GM19455 (cell line): ENCODE measurements at regions not wholly inside any gene's neighbourhood (a gene's known extent, or its start where the extent isn't known, plus 50 kb on each side); places are given as distances from the start of the nearest gene placed in this dataset.

ENCODE experiments used
- ATAC-seq: cut with Tn5 transposase; IDR thresholded peaks from one replicate; pipeline ENCODE4 v1.9.1; 2021; ENCODE audit not compliant: unreplicated experiment

DNA sequence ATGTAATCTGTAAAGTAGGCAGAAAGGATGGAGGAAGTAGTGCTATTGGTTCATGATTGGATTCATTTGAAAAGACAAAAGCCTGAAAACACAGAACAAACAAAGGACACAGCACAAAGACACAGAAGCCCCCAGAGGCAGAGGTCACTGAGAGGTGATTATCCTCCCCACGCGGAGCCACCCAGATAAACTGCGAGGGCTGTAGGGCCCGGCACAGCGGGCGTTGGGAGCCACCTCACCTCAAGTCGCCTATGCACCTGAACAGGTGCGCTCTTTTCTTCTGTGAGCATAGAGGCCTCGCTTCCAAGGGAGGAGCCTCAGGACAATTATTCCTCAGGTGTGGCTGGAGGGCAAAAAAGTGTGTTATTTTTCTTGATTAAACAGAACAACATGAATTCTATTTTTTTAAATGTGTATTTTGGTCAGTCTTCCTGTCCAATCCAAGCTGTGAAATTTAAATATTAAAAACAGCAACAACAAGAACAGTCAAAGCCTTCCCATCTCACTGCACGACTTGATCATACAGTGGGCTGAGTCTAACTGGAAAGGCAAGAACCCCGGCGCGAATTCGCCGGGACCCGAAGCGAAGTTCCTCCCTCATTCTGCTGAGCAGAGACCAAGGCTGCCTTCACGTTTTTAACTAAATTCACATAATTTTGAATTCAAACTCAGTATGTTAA is 205.3 kb downstream of the THBS2 start:
- ATAC-seq, result no peak

DNA sequence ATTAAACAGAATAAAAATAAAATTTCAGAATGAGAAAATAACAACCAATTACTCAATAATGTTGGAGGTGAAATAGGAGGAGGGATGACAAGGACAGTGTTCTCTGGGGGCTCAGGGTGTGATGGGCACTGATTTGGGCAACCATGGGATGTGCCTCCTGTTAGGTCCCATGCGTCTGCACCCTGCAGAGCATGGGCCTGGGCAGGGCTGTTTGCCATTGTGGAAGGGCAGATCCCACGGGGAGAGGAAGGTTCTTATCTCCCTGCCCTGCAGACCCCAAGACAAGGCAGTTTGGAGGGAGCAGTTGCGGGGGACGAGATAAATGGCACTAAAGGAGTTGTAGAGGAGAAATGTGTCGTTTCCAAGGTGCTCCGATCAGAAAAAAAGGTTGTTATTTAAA is 206.3 kb downstream of the THBS2 start:
- ATAC-seq, result no peak

GRCh38 chr6:169046483-169047192 is 207.0 kb downstream of the THBS2 start:
- no peak for ATAC-seq

DNA sequence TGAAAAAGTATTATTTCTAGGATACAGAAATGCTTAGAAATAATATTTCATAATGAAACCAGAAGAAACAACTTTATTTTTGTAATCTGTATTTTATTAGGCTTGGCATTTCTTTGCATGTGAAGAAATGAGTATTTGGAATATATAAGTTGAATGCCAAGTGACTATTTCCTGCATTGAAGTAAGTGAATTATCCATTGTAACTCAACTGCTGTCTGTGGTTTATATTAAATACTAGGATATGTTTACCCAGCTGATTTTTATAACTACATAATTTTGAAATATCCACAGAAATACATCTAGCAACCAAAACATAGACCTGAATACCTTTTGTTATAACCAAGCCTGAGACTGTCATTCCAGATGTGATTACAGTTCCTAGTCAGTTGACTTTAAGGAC is 207.6 kb downstream of the THBS2 start:
- ATAC-seq, result no peak

DNA sequence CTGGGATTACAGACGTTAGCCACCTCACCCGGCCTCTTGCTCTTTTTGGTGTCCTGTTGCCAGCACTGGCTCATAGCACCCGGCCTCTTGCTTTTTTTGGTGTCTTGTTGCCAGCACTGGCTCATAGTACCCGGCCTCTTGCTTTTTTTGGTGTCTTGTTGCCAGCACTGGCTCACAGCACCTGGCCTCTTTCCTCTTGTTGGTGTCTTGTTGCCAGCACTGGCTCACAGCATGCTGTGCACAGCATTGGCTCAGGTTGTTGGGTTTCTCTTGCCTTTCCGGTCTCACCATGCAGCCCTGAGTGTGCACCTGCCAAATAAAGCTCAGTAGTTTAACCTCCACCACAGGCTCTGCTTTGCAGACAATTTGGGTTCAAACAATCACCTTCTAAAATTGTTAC is 208.2 kb downstream of the THBS2 start:
- ATAC-seq, result no peak

DNA sequence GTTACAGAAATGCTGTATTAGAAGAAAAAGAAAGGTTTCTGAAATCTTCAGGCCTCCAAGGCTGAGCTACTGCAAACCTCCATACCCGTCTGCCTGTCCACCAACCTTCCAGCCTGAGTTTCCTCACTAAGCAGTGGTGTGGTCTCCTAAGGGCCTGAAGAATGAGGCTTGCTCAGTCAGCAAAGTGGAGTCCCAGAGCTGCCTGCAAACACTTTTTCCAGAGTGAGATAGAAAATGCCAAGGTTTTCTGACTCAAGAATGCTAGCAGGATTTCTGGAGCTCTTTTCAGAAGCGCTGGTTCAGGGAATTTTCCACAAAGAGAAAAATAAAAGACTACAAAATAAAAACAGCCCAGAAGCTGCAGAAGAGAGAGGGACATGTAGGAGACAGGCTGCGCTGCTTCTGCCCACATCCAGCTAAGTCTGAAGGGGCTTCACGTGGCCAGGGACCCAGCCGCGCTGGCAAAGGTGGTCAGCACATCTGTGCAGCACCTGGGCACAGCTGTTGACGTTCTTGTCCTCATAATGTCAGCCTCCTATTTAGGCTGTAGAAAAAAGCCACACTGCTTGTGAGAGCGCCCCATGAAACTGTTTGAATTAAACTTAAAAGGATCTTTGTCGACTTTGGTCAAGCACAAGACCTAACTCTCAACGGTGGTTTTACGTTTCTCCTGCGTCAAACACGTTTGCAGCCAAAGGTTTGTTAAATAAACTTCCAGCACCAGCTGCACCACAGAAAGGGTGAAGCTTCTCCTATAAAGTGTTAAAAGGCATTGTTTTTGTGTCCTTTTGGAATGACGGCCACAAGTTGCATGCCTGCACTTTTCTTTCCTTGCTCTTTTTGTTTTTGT is 209.0 kb downstream of the THBS2 start:
- ATAC-seq, result no peak

DNA sequence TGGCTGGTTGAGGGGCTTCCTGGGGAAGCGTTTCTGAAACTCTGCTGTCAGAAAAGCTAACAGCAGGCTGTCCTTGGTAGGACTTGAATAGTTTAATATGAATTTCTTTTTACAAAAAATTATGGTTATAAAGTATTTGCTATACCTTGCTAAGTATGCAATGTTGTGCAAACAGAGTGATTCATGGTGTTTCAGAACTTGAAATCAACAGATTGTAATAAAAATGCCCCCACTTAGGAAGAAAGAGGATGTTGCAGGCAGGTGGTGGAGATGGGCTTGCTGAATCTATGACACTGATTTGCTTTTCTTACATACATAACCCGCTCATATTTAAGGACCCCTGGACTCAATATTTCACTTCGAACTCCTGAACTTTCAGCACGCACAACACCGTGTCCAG is 211.6 kb downstream of the THBS2 start:
- ATAC-seq, result no peak

- ATAC-seq, result no peak
These were observed 212.6 kb downstream of the THBS2 start for GRCh38 chr6:169041078-169041477.

GRCh38 chr6:169038691-169039090 is 215.0 kb downstream of the THBS2 start:
- ATAC-seq, result no peak

- ATAC-seq, result no peak
These were observed 218.0 kb downstream of the THBS2 start for GRCh38 chr6:169035385-169036240.

DNA sequence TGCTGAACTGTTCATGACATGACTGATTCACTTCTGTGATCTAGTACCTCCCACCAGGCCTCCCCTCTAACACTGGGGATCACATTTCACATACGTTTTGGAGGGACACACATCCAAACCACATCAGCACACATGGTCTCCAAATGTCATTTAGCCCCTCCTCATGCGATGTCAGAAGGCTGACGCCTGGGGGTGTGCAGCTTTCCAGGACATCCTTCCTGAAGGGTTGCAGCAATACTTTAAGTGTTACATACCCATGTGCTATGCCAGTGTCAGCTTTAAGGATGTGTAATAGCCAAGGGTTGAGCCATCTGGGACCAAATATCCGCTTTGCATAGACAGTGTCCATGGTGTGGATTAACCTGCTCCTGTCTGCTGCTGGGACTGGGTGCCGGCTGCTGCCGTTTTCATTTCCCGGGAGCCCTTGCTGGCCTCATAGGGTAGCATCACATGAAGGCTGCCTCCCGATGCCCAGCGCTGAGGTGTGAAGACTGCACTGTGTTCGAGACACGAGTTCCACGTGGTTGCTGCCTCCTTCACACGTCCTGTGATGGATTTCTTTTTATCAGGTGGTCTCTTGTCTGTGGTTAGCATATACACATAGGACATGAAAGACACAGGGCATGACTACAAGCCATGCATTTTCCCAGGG is 219.0 kb downstream of the THBS2 start:
- no peak for ATAC-seq

DNA sequence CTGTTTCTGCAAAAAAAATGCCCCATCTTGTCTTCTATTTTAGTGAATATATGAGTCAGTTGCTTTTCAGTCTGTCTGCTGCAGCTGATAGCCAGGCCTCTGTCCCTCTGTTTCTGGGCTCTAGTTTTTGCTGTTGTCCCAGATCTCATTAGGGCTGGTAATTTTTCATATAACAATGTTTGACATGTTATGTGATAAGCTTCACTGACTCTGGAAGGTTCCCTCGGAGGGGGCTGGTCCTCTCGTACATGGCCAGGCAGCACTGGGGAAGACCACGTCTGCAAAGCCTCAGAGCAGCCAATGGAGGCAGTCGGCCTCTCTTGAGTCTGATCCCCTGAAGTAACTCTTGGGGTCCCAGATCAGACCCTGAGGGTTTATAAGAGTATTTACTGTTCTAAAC is 223.8 kb downstream of the THBS2 start:
- ATAC-seq, result no peak

DNA sequence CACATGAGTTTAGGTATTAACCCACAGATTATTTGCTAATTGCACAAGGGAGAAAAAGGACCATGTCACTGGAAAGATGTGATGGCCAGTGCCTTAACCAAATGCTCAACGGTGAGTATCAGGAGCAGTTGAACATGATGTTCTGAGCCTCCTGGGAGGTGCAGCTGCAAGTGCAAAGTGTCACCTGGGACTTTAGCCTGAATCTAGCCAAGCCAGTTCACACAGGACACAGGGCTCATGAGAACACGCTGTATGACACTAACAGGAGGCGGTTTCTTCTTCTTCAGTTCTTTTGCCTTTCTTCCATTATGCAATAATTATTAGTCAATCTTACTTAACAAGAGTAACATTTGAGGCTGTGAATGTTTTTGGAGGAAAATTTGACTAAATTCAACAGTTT is 225.3 kb downstream of the THBS2 start:
- ATAC-seq, result no peak

DNA sequence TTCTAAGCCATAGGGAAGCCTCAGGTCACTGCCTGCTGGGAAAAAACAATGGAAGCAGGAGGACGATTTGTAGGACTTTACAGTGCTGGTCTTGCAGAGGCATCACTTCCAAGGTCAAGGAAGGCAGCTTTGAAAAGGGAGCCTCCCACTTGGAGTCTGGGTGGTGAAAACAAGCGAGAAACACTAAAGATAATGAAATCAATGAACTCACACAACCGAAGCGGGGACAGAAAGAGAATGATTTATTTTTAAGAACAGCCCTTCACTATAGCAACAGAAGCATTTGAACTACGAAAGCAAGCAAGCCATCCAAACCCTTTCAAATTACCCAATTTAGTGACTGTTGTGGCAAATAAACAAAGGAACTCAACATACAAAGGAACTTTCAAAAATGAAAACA is 227.5 kb downstream of the THBS2 start:
- ATAC-seq, result no peak

GRCh38 chr6:169024047-169024660 is 229.5 kb downstream of the THBS2 start:
- ATAC-seq, result no peak

DNA sequence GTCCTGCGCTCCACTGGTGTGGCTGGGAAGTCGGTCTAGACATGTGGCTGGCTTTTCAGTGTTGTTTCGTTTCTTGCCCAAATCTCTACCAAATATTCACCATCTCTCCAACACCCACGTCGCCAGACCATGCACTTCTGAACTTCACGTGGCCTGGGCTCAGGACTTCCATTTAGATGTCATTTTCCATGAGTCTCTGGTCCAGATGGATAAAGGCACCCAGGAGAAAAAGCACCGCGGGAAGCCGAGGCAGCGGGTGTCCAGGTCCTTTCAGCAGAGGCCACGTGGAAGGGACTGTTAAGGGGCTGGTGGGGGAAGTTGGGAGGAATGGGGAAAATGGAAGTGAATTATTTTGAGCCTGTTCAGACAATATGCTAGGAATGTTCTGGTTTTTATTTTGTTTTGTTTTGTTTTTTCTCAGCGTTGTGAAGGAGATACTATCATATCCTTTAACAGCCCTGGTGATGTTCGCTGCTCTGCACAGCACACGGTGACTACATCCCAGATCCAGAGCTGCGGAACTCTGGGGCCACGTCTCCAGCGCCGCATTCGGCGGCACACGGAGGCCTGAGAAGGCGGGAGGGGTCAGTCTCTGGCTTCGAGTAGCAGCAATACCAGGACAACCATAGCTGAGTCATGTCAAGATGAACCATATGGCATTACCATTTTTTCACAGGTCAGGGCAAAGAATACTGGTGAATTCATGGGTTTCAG is 230.3 kb downstream of the THBS2 start:
- no peak for ATAC-seq

DNA sequence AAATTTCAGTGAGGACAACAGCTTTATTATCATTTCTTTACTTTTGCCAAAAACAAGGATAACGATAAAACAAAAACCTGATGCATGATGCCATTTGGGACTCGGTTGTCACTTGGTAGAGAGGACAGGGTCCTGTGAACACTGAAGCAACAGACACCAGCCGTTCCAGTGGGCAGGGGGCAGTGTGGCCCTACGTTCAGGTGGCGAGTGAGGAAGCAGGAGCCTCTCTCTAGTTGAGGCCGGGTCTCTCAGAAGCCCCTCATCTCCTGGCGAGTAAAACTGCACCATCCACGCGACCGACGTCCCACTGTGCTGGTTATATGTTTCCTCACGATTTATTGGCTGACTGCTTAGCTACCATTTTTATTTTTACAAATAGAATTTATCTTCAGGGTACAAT is 231.6 kb downstream of the THBS2 start:
- ATAC-seq, result no peak

DNA sequence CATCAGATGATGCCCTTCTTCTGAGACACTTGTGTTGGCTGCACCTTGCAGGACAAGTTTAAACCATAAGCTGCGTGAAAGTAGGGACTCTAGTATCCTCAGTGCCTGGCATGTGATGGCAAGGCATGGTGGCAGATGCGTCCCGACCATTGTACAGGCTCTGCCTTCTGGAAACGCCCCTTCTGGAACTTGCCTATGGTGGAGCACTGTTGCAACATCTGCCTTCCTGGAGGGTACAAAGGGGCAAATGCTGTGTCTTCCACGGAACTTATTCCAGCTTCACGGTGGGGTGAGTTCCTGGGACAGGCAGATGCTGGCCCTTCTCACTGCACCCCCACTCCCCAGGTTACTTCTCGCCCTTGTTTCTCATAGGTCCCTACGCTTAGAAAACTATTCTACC is 232.8 kb downstream of the THBS2 start:
- no peak for ATAC-seq

DNA sequence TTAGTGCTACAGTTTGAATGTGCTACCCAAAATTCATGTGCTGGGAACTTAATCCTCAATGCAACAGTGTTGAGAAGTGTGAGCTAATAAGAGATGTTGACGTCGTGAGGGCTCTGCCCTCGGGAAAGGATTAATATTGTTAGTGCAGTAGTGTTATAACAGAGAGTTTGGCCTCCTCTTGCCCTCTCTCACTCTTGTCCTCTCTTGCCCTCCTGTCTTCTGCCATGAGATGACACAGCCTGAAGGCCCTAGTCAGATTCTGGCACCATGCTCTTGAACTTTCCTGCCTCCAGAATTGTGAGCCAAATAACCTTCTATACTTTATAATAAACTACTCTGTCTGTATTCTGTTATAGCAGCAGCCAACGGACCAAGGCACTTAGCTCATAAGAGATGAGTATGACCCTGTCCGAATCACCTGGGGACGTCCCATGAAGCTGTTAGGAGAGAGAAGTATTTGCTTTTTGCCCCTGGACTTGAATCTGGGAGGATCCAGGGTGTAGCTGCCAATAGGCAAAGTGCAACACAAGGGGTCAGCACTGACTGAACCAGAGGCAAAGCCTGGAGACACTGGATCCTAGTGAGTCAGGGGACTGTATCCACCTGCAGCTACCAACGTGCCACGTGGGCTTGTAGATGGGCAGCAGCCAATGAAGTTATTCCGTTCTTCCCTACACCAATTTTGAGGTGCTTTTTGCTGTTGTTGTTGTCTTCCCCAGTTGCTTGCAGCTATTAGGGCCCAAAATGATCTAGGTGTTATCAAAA is 233.7 kb downstream of the THBS2 start:
- ATAC-seq, result no peak
